Ovary (tissue), 7 donors: ENCODE measurements at regions not wholly inside any gene's neighbourhood (a gene's known extent, or its start where the extent isn't known, plus 50 kb on each side); places are given as distances from the start of the nearest gene placed in this dataset.

Experiments used
- DNase-seq, 5 donors: peaks; one replicate each; pipeline ENCODE4 v3.0.0-alpha.2; 2019 to 2020
- H3K27ac ChIP-seq, 2 donors: fragments of 200-600 bp; one replicate each; pipeline versions ENCODE4 v1.5.1 to v1.8.0; 2019 to 2022
- H3K27me3 ChIP-seq: fragments of 200-600 bp; one replicate; pipeline ENCODE4 v1.8.0; 2022
- H3K36me3 ChIP-seq: fragments of 200-600 bp; sonication (generic); one replicate; pipeline ENCODE4 v1.5.1; 2019
- H3K4me1 ChIP-seq: one replicate; pipeline ENCODE4 v1.8.1; 2013; ENCODE audit warnings: mild to moderate bottlenecking, moderate library complexity; ENCODE audit not compliant: insufficient read depth
- H3K4me3 ChIP-seq: fragments of 200-600 bp; sonication (generic); one replicate; pipeline ENCODE4 v1.5.1; 2017
- H3K9me3 ChIP-seq, 2 donors: fragments of 200-600 bp in 1 of 2; sonication (generic) in 1 of 2; one replicate each; pipeline versions ENCODE4 v1.5.1 to v1.8.1; 2013 to 2019; ENCODE audit warnings: mild to moderate bottlenecking in 1 of 2, moderate library complexity in 1 of 2
- EP300 ChIP-seq: sonication (generic); formaldehyde crosslinking; IDR thresholded peaks from one replicate; pipeline ENCODE4 v1.6.1; 2017; ENCODE audit warnings: antibody characterized with exemption
- POLR2A ChIP-seq: fragments of 450-650 bp; IDR thresholded peaks from one replicate; pipeline ENCODE4 v1.6.1; 2017; ENCODE audit warnings: antibody characterized with exemption, mild to moderate bottlenecking, moderate library complexity
- WGBS, 3 donors: extraction: QIAGEN DNeasy Blood & Tissue Kit in 1 of 3; methylation state at CpG; one replicate each; pipeline versions ENCODE4 v1.1.5 to v1.1.7; 2013 to 2017; 5-methylcytosine and 5-hydroxymethylcytosine counted together
- intact Hi-C, 4 donors: fragments of 100-400 bp; cut with DNase I; formaldehyde crosslinking; loops; one replicate each; pipeline versions ENCODE4 v1.11.0 to v1.15.1; 2022 to 2023
- TF ChIP-seq, protein P1 (sequence below), 3 donors: fragments of 450-650 bp in 2 of 3; fragments of 200-600 bp in 1 of 3; IDR thresholded peaks; one replicate each; pipeline versions ENCODE4 v1.5.1 to v1.8.0; 2016 to 2022; ENCODE audit warnings: antibody characterized with exemption in 3 of 3, mild to moderate bottlenecking in 1 of 3
- donor health status: DM: no; HTN: no; CAD: no; lungs with moderate emphysema.
- donor health status: DM: no; HTN: no; CAD: no.
- donor health status: Bipolar disorder and iron deficiency.
- donor health status: DM: no; HTN: no; CAD: no.
- donor health status: DM: yes; HTN: yes; CAD: no.

DNA sequence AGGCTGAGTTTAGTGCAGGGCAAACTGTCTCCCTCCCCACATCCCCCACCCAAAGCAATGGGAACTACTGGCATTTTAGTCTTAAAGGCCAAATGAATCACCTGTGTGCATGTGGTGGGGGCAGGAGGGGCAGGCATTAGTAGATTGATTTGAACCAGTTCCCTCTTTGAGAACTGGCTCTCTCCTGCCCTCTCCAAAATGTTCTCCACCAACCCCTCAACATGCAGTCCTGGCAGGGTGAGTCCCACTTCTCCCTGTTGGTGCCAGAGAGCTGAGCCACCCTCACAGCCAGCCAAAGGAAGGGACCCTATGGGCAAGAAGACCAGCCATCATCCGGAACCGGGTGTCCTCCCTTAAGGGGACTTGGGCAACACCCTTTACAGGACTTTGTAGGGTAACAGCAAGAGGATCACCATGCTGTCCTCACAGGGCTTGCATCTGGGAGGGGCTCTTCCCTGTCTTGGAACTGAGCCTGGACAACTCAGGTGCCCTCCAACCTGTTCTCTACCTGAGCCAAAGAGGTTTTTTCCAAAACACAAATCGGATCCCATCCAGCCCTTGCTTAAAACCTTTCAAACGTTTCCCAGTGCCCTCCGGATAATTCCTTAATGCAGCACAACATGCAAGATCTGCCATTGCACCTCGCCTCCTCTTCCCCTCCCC is 80.6 kb downstream of the MRPL14 start:
- no peaks in the 10 kb centered on the region for H3K4me1 ChIP-seq

DNA sequence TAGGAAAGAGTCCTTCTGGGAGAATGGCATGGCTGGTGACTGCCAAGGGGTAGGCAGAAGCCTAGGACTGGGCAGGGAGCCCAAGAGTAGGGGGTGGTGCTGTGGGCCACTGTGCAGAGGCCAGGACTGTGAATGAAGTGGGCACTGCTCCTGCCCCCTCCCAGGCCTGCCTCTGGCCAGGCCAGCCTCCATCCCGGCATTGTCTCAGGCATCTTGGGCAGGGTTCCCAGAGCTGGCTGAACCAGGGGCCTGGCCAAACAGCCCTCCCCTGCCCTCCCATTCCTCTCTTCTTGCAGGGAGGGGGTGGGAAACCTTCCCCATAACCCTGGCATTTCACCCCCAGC is 81.6 kb downstream of the MRPL14 start:
- H3K27me3 ChIP-seq: no peaks in the 10 kb centered on the region
- WGBS, 3 donors: 0 to 21% (median 6%) methylated on average over 1 of the region's 1 CpG
- no peak for DNase-seq
- intact Hi-C loops: no loop called here
- no peaks in the 10 kb centered on the region for H3K36me3 ChIP-seq
- no peak overlapping the region for H3K4me3 ChIP-seq
- no peaks in the 10 kb centered on the region for H3K9me3 ChIP-seq
- H3K4me1 ChIP-seq: no peaks in the 10 kb centered on the region
- TF ChIP-seq POLR2A (no peak), EP300 (no peak)
- TF ChIP-seq, protein P1, sequence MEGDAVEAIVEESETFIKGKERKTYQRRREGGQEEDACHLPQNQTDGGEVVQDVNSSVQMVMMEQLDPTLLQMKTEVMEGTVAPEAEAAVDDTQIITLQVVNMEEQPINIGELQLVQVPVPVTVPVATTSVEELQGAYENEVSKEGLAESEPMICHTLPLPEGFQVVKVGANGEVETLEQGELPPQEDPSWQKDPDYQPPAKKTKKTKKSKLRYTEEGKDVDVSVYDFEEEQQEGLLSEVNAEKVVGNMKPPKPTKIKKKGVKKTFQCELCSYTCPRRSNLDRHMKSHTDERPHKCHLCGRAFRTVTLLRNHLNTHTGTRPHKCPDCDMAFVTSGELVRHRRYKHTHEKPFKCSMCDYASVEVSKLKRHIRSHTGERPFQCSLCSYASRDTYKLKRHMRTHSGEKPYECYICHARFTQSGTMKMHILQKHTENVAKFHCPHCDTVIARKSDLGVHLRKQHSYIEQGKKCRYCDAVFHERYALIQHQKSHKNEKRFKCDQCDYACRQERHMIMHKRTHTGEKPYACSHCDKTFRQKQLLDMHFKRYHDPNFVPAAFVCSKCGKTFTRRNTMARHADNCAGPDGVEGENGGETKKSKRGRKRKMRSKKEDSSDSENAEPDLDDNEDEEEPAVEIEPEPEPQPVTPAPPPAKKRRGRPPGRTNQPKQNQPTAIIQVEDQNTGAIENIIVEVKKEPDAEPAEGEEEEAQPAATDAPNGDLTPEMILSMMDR (IDR thresholded peaks at IDR 0.05): no peak
- no peak overlapping the region for H3K27ac ChIP-seq

More for the DNA sequence above, 80.6 kb downstream of the MRPL14 start:
- no peak overlapping the region for H3K4me3 ChIP-seq
- 78 to 89% (median 78%) methylated on average over 6 of the region's 6 CpGs for WGBS, 3 donors
- H3K9me3 ChIP-seq: no peaks in the 10 kb centered on the region
- intact Hi-C loops: no loop called here
- no peak for DNase-seq
- TF ChIP-seq EP300: no peak
- TF ChIP-seq, protein P1 (IDR thresholded peaks at IDR 0.05): no peak
- no peak for TF ChIP-seq POLR2A
- H3K27ac ChIP-seq: no peak overlapping the region
- no peaks in the 10 kb centered on the region for H3K27me3 ChIP-seq
- H3K36me3 ChIP-seq: no peaks in the 10 kb centered on the region

DNA sequence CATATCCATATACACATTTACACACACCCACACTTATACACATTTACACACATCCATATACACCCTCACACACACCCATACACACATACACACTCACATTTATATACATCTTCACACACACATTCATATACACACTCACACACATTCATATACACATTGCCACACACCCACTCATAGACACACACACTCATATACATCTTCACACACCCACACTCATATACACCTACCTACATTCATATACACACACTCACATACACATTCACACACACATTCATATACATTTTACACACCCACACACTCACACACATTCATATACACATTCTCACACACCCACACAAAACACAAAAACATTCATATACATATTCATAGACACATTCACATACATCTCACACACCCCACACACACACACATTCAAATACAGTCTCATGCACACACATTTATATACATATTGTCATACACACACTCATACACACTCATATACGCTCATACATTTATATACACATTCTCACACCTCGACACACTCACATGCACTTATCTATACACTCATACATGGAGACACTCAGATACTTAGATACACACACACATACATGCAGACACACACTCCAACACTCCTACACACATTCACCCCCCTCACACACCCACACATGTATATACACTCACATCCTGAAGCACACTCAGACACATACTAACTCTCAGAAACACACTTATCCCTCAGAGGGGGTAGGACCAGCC is 82.1 kb downstream of the MRPL14 start:
- TF ChIP-seq EP300 (no peak), POLR2A (no peak)
- TF ChIP-seq, protein P1 (IDR thresholded peaks at IDR 0.05): no peak
- H3K4me1 ChIP-seq: no peaks in the 10 kb centered on the region
- H3K27ac ChIP-seq: no peak overlapping the region
- no peaks in the 10 kb centered on the region for H3K9me3 ChIP-seq
- intact Hi-C loops: no loop called here
- H3K27me3 ChIP-seq: no peaks in the 10 kb centered on the region
- no peak overlapping the region for H3K4me3 ChIP-seq
- 91 to 98% (median 93%) methylated on average over 2 of the region's 2 CpGs for WGBS, 3 donors
- H3K36me3 ChIP-seq: no peaks in the 10 kb centered on the region
- DNase-seq: no peak

DNA sequence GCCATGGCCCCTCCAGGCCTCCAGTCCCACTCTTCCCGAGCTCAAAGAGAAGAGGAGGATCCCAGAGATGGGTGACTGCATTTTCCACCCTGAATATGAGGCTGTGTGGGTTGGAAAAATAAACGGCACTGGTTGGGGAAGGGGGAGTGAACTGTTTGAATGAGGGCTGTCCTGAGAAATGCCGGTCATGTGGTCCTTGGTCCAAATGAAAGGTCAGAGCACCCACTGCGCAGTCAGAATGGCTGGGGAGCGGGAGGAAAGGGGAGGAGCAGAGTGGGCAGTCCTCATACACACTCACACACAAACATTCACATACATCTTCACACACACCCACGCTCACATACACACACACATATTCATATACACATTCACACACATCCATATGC is 83.1 kb downstream of the MRPL14 start:
- TF ChIP-seq EP300: no peak
- no peak for TF ChIP-seq POLR2A
- TF ChIP-seq, protein P1 (IDR thresholded peaks at IDR 0.05): no peak
- H3K4me1 ChIP-seq: no peaks in the 10 kb centered on the region
- intact Hi-C loops: no loop called here
- H3K36me3 ChIP-seq: no peaks in the 10 kb centered on the region
- no peaks in the 10 kb centered on the region for H3K27me3 ChIP-seq
- DNase-seq: no peak
- no peak overlapping the region for H3K27ac ChIP-seq
- H3K4me3 ChIP-seq: no peak overlapping the region
- H3K9me3 ChIP-seq: no peaks in the 10 kb centered on the region
- WGBS, 3 donors: 58 to 60% (median 58%) methylated on average over 6 of the region's 6 CpGs
